Urothelium cell line (cell line): ENCODE measurements at regions not wholly inside any gene's neighbourhood (a gene's known extent, or its start where the extent isn't known, plus 50 kb on each side); places are given as distances from the start of the nearest gene placed in this dataset.
A peak's percentile ranks its signal among the peaks of the same experiment; 100 is the strongest.
"Not testable (repeated sequence)": the region's sequence is repeated elsewhere in the genome, so short reads cannot be mapped to it uniquely, and the experiment has no call there.

ENCODE experiments used
- DNase-seq: peaks from one replicate; pipeline ENCODE4 v3.0.0; 2011; ENCODE audit warnings: low spot score, mixed read lengths
- FAIRE-seq: peaks from 2 replicates; lab custom pipeline; 2011; peaks lifted over from hg19 to GRCh38; lab: Jason Lieb, UNC

- FAIRE-seq (no peak), DNase-seq (no peak)
Measured at GRCh38 chr2:200100027-200100426, 144.6 kb downstream of the MAIP1 start.

DNA sequence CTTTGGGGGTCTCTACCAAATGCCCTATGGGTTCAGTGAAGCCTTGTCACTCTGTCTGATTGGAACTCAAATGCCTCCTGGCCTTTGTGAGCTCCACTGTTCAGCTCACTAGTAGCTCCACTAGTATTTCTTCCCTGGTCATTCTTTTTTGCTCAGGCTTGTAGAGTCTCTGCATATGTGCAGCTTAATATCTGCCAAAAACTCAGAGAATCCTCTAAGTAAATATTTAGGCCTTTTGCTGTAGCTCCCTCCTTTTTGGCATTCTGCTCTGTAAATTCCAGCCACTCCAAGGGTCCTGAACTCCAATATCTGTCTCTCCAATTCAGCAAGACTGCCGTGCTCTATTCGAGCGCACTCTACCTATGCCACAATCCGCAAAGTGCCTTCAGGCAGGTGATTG is 146.5 kb downstream of the MAIP1 start:
- DNase-seq (no peak), FAIRE-seq (no peak)

- FAIRE-seq: no peak
- no peak for DNase-seq
Measured at GRCh38 chr2:200102971-200103370, 147.6 kb downstream of the MAIP1 start.

- FAIRE-seq (no peak), DNase-seq (peak; percentile 60)
Measured at GRCh38 chr2:200104015-200104414, 148.6 kb downstream of the MAIP1 start.

- FAIRE-seq: no peak
Measured at GRCh38 chr2:200107514-200108217, 152.3 kb downstream of the MAIP1 start.

DNA sequence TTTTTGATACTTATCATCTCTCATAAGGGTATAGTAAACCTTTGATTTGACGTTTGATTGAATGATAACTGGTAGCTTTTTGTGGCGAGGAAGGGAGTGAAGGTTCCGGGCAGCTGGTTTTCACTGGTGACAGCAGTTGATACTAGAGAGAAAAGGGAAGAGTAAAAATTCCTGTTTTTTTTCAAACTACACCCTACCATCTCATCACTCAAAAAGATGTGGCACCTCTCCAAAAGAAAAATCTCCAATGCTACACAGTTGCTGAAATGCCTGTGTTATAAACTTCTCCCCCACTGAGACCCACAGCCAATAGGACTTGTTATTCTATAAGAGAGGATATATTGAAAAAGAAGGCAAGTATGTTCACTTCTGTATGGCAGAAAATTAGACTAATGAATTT is 154.0 kb downstream of the MAIP1 start:
- FAIRE-seq (no peak), DNase-seq (no peak)

More at GRCh38 chr2:200107514-200108217, 152.3 kb downstream of the MAIP1 start:
- no peak for DNase-seq

DNA sequence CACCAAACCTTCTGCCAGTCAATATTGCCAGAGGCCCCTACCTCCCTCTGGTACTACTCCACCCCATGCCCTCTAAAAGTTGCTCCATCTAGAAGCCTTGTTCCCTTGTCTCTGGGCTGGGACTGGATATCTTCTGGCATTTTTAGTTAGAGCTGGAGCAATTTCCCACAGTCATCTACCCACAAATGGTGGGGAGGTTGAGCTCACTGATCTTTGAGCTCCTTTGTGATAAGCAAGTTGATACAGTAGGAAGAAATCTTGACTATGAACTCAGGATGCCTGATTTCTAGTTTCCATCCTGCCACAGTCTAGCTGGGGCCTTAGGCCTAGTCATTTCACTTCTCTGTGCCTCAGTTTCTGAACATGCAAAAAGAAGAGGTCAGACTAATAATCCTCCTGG is 155.0 kb downstream of the MAIP1 start:
- FAIRE-seq (no peak), DNase-seq (no peak)

DNA sequence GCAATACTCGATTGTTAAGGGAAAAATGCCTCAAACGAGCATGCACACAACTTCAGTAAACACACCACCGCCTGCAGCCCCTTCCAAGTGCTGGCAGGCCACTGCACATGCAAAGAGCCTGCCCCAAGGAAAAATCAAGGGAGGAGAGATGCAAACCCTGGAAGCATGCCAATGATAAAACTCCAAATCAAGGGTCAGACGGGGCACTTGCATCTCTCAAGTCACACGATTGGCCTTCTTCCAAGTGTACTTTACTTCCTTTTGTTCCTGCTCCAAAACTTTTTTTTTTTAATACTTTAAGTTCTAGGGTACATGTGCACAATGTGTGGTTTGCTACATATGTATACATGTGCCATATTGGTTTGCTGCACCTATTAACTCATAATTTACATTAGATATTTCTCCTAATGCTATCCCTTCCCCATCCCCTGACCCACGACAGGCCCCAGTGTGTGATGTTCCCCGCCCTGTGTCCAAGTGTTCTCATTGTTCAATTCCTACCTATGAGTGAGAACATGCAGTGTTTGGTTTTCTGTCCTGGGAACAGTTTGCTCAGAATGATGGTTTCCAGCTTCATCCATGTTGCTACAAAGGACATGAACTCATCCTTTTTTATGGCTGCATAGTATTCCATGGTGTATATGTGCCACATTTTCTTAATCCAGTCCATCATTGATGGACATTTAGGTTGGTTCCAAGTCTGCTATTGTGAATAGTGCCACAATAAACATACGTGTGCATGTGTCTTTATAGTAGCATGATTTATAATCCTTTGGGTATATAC is 157.8 kb downstream of the MAIP1 start:
- not testable (repeated sequence) for DNase-seq, FAIRE-seq

GRCh38 chr2:200119236-200119635 is 163.9 kb downstream of the MAIP1 start:
- DNase-seq: no peak
- FAIRE-seq: no peak

- DNase-seq: no peak
- no peak for FAIRE-seq
Measured at GRCh38 chr2:200121931-200122330, 166.5 kb downstream of the MAIP1 start.

DNA sequence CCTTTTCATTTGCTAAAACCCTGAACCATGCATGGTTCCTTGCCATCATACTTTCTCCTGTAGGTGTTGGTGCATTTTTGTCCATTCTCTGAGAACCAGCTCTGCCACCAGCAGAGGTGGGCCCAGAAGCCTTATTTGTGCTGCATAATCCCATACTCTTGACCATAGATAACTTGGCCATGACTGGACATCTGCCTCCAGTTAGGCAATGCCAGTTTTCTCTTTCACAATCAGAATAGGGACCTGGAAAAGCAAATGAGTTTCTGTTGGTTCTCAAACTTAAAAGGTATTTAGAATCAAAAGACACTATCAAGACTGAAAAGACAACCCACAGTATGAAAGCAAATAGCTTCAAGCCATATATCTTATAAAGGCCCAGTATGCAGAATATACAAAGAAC is 167.3 kb downstream of the MAIP1 start:
- DNase-seq (no peak), FAIRE-seq (no peak)

DNA sequence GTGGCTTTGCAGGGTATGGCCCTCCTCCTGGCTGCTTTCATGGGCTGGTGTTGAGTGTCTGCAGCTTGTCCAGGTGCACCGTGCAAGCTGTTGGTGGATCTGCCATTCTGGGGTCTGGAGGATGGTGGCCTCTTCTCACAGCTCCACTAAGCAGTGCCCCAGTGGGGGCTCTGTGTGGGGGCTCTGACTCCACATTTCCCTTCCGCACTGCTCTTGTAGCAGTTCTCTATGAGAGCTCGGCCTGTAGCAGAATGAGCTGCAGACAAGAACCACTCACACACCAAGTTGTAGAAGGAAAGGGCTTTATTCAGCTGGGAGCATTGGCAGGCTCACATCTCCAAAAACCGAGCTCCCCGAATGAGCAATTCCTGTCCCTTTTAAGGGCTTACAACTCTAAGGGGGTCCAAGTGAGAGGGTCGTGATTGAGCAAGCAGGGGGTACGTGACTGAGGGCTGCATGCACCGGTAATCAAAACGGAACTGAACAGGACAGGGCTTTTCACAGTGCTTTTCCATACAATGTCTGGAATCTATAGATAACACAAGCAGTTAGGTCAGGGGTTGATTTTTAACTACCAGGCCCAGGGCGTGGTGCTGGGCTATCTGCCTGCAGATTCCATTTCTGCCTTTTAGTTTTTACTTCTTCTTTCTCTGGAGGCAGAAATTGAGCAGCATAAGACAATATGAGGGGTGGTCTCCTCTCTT is 169.4 kb downstream of the MAIP1 start:
- not testable (repeated sequence) for DNase-seq, FAIRE-seq

DNA sequence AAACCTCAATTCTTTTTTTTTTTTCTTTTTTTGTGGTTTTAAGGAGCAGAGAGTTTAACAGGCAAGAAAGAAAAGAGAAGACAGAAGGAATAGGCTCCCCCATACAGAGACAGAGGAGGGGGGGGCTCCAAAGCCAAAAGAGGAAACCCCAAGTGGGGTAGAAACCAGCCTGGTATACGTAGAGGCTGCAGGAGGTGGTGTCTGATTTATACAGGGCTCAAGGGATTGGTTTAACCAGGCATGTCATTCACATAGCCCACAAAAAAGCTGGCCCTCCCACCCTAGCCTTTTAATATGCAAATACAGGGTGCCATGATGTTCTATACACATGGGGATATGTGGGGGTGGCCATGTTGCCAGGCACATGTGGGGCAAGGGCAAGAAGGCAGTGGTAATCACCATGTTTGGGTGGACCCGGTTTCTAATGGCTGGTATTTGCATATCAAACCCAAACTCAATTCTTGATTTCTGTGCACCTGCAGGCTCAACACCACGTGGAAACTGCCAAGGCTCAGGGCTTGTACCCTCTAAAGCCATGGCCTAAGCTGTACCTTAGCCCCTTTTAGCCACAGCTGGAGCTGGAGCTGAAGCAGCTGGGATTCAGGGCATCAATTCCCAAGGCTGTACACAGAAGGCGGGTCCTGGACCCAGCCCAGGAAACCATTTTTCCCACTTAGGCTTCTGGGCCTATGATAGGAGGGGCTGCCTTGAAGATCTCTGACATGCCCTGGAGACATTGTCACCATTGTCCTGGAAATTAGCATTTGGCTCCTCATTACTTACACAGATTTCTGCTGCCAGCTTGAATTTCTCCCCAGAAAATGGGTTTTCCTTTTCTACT is 170.3 kb downstream of the MAIP1 start:
- FAIRE-seq (no peak), DNase-seq (no peak)

- not testable (repeated sequence) for FAIRE-seq, DNase-seq
Measured at GRCh38 chr2:200126285-200126670, 170.9 kb downstream of the MAIP1 start.

- not testable (repeated sequence) for FAIRE-seq
Measured at GRCh38 chr2:200126680-200127079, 171.3 kb downstream of the MAIP1 start.

DNA sequence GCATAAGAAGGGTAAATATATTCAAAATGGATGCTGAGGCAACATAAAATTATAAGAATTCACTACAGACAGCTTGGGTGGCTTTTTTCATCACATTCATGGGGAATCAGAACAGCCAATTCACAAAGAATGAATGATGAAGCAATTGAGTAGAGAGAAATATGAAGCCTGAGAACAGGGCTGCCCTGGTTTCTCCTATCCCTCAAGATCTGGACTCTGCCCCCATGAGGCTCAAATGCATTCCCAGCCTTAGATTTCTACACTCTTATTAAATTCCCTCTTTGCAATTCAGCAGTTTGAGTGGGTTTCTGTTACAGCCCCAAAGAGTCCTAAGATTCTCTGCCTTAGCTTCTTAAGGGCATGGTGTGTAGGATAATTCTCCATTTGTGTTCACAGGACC is 172.5 kb downstream of the MAIP1 start:
- DNase-seq (no peak), FAIRE-seq (no peak)

More at GRCh38 chr2:200126680-200127079, 171.3 kb downstream of the MAIP1 start:
- DNase-seq: not testable (repeated sequence)

DNA sequence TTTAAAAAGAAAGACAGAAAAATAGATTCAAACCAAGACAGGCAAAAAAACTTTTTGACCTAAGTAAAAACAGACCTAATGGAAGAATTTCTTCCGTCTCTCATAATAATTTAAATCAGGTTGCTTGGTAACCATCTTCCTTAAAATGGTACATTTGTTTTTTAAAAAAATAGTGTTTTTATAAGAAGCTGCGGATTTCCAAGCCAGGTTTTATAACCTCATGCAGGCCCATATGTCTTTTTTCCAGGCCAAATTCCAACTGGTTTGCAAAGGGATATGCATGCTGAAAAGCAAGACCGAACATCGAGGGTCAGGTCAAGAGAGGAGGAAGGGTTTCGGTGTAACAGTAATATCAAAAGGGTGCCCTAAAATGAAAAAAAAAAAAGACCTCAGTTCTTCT is 172.9 kb downstream of the MAIP1 start:
- no peak for FAIRE-seq

DNA sequence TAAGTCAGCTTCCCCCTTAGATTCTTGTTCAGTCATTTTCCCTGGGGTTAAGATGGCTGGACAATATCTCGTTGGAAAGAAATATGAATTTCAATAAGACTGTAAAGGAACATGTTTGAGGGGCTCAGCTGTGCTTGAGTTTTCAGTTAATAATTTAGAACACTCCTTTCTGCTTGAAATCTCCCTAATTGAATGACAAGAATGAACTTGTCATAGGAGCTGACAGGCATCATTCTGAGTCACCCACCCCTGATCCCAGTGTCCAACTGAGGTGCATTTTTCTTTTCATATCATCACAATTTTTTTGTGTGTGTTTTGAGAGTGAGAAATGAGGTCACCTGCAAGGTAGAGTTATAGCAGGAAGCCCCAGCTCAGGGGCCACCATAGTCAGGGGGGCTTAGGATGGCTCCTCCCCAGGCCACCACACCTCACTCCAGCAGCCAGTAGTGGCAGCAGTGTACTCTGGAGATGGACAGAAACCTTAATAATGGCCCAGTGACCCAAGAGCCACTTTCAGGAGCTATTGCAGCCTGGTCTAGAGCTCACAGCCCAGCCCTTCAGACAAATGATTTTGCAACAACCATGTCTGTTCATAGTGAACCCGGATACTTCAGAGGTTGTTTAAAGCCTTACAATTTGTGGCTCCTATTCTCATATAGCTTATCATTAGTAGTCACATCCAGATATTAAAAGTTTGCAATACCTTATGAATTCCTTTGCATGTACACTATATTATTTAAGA is 174.5 kb downstream of the MAIP1 start:
- FAIRE-seq (no peak), DNase-seq (no peak)

More for the DNA sequence above, 172.9 kb downstream of the MAIP1 start:
- DNase-seq: no peak

GRCh38 chr2:200130762-200131166 is 175.4 kb downstream of the MAIP1 start:
- DNase-seq (peak; percentile 18), FAIRE-seq (no peak)

- FAIRE-seq (no peak), DNase-seq (no peak)
Measured at GRCh38 chr2:200131307-200131706, 175.2 kb upstream of the SPATS2L start.
